NT2/D1 (cell line): ENCODE measurements at regions not wholly inside any gene's neighbourhood (a gene's known extent, or its start where the extent isn't known, plus 50 kb on each side); places are given as distances from the start of the nearest gene placed in this dataset.

Experiments used
- DNase-seq: peaks from one replicate; pipeline ENCODE4 v3.0.0-alpha.2; 2011; ENCODE audit warnings: low read depth, low spot score
- H3K27me3 ChIP-seq: 2 replicates; pipeline ENCODE4 v1.6.0; 2011; ENCODE audit warnings: mild to moderate bottlenecking; ENCODE audit not compliant: insufficient read length, insufficient read depth
- H3K36me3 ChIP-seq: 2 replicates; pipeline ENCODE4 v1.6.1; 2011; ENCODE audit warnings: mild to moderate bottlenecking, low read length, mixed read lengths; ENCODE audit not compliant: insufficient read depth, insufficient read length
- H3K4me1 ChIP-seq: 2 replicates; pipeline ENCODE4 v1.5.1; 2011; ENCODE audit not compliant: insufficient read depth, insufficient read length
- H3K4me3 ChIP-seq: 2 replicates; pipeline ENCODE4 v1.5.1; 2011; ENCODE audit warnings: low read depth; ENCODE audit not compliant: insufficient read length
- H3K9ac ChIP-seq: 2 replicates; pipeline ENCODE4 v1.6.0; 2011; ENCODE audit warnings: low read depth; ENCODE audit not compliant: insufficient read length
- H3K9me3 ChIP-seq: 2 replicates; pipeline ENCODE4 v1.5.1; 2011; ENCODE audit warnings: mild to moderate bottlenecking, low read length; ENCODE audit not compliant: insufficient read depth
- SUZ12 ChIP-seq: IDR thresholded peaks from 2 replicates; pipeline ENCODE4 v1.6.1; 2011; ENCODE audit not compliant: insufficient read length, insufficient read depth; ENCODE audit errors: extremely low read depth
- YY1 ChIP-seq: IDR thresholded peaks from 2 replicates; pipeline ENCODE4 v1.6.1; 2011; ENCODE audit not compliant: insufficient read length, insufficient read depth
- ZNF274 ChIP-seq: IDR thresholded peaks from 2 replicates; pipeline ENCODE4 v1.6.1; 2011; ENCODE audit warnings: mild to moderate bottlenecking, low read depth, low read length

- no peak for DNase-seq
- Histone ChIP-seq H3K27me3 (no peaks in the 10 kb centered on the region), H3K4me3 (no peak overlapping the region), H3K9ac (no peak overlapping the region), H3K36me3 (no peaks in the 10 kb centered on the region), H3K4me1 (no peaks in the 10 kb centered on the region), H3K9me3 (no peaks in the 10 kb centered on the region)
- no peak for TF ChIP-seq ZNF274
- TF ChIP-seq YY1 = no peak
- no peak for TF ChIP-seq SUZ12
These were observed 1677.3 kb upstream of the CDH6 start for GRCh38 chr5:29516224-29516623.

- DNase-seq = no peak
- TF ChIP-seq SUZ12 (no peak), ZNF274 (no peak), YY1 (no peak)
- no peaks in the 10 kb centered on the region for H3K27me3 ChIP-seq
These were observed 1685.4 kb upstream of the CDH6 start for GRCh38 chr5:29508131-29508530.

GRCh38 chr5:29504411-29504810 is 1689.1 kb upstream of the CDH6 start:
- Histone ChIP-seq H3K36me3 (no peaks in the 10 kb centered on the region), H3K9me3 (no peaks in the 10 kb centered on the region), H3K4me3 (no peak overlapping the region), H3K9ac (no peak overlapping the region), H3K4me1 (no peaks in the 10 kb centered on the region), H3K27me3 (no peaks in the 10 kb centered on the region)
- DNase-seq = no peak
- TF ChIP-seq SUZ12 (no peak), YY1 (no peak), ZNF274 (no peak)

More at GRCh38 chr5:29508131-29508530, 1685.4 kb upstream of the CDH6 start:
- no peak overlapping the region for H3K9ac ChIP-seq
- no peak overlapping the region for H3K4me3 ChIP-seq
- no peaks in the 10 kb centered on the region for H3K36me3 ChIP-seq
- no peaks in the 10 kb centered on the region for H3K4me1 ChIP-seq
- no peaks in the 10 kb centered on the region for H3K9me3 ChIP-seq

- Histone ChIP-seq H3K4me3 (no peak overlapping the region), H3K27me3 (no peaks in the 10 kb centered on the region), H3K9ac (no peak overlapping the region), H3K9me3 (0 out of 2 replicates have a peak, but pooled peaks cover 7% of the 10 kb centered on the region), H3K4me1 (no peaks in the 10 kb centered on the region), H3K36me3 (no peaks in the 10 kb centered on the region)
- DNase-seq = no peak
- TF ChIP-seq SUZ12 (no peak), ZNF274 (no peak), YY1 (no peak)
These were observed 1694.6 kb upstream of the CDH6 start for GRCh38 chr5:29498860-29499259.

GRCh38 chr5:29498412-29498811 is 1695.1 kb upstream of the CDH6 start:
- Histone ChIP-seq H3K27me3 (no peaks in the 10 kb centered on the region), H3K9ac (no peak overlapping the region), H3K36me3 (no peaks in the 10 kb centered on the region), H3K9me3 (0 out of 2 replicates have a peak, but pooled peaks cover 7% of the 10 kb centered on the region), H3K4me1 (no peaks in the 10 kb centered on the region), H3K4me3 (no peak overlapping the region)
- DNase-seq = no peak
- no peak for TF ChIP-seq SUZ12
- no peak for TF ChIP-seq YY1
- TF ChIP-seq ZNF274 = no peak

GRCh38 chr5:29485333-29485732 is 1708.2 kb upstream of the CDH6 start:
- DNase-seq = no peak
- no peaks in the 10 kb centered on the region for H3K36me3 ChIP-seq
- no peaks in the 10 kb centered on the region for H3K27me3 ChIP-seq
- no peak overlapping the region for H3K4me3 ChIP-seq
- H3K9me3 ChIP-seq = no peaks in the 10 kb centered on the region
- no peak overlapping the region for H3K9ac ChIP-seq
- TF ChIP-seq YY1 = no peak
- TF ChIP-seq ZNF274 = no peak
- no peak for TF ChIP-seq SUZ12
- H3K4me1 ChIP-seq = no peaks in the 10 kb centered on the region

GRCh38 chr5:29469581-29469980 is 1723.9 kb upstream of the CDH6 start:
- Histone ChIP-seq H3K4me3 (no peak overlapping the region), H3K27me3 (no peaks in the 10 kb centered on the region)
- TF ChIP-seq SUZ12 (no peak), YY1 (no peak), ZNF274 (no peak)

GRCh38 chr5:29462241-29462640 is 1731.2 kb upstream of the CDH6 start:
- Histone ChIP-seq H3K4me1 (no peaks in the 10 kb centered on the region), H3K9me3 (no peaks in the 10 kb centered on the region), H3K36me3 (no peaks in the 10 kb centered on the region), H3K27me3 (no peaks in the 10 kb centered on the region), H3K9ac (no peak overlapping the region), H3K4me3 (no peak overlapping the region)
- TF ChIP-seq SUZ12 (no peak), YY1 (no peak), ZNF274 (no peak)
- no peak for DNase-seq

More at GRCh38 chr5:29469581-29469980, 1723.9 kb upstream of the CDH6 start:
- H3K9me3 ChIP-seq = no peaks in the 10 kb centered on the region
- no peak overlapping the region for H3K9ac ChIP-seq
- DNase-seq = no peak
- no peaks in the 10 kb centered on the region for H3K4me1 ChIP-seq
- H3K36me3 ChIP-seq = no peaks in the 10 kb centered on the region
